ENCODE measurements at regions not wholly inside any gene's neighbourhood (a gene's known extent, or its start where the extent isn't known, plus 50 kb on each side); places are given as distances from the start of the nearest gene placed in this dataset.

GRCh38 chr5:133744960-133745308, 132.6 kb upstream of the FSTL4 start:
- TF ChIP-seq USF1 (IDR thresholded peaks at IDR 0.05) (no peak), REST (IDR thresholded peaks at IDR 0.05; ENCODE audit: low read depth) (no peak), EP300 (IDR thresholded peaks at IDR 0.05; ENCODE audit: borderline replicate concordance) (no peak), NFIC (IDR thresholded peaks at IDR 0.05) (no peak), MAX (IDR thresholded peaks at IDR 0.05) (no peak), YY1 (IDR thresholded peaks at IDR 0.05; ENCODE audit: low read depth) (no peak), RAD21 (IDR thresholded peaks at IDR 0.05; ENCODE audit: low read depth) (no peak), TCF12 (IDR thresholded peaks at IDR 0.05; ENCODE audit: low read depth) (no peak), CREB1 (IDR thresholded peaks at IDR 0.05; ENCODE audit: low read depth) (no peak), CEBPB (IDR thresholded peaks at IDR 0.05) (no peak), TAF1 (IDR thresholded peaks at IDR 0.05; ENCODE audit: low read depth) (no peak)
